Erythroblast (primary cell): ENCODE measurements at regions not wholly inside any gene's neighbourhood (a gene's known extent, or its start where the extent isn't known, plus 50 kb on each side); places are given as distances from the start of the nearest gene placed in this dataset.

Source experiments
- DNase-seq, 2 experiments: peaks; one replicate each; lab custom pipeline; 2025; lab: John Stamatoyannopoulos, UW
- GATA1 ChIP-seq: IDR thresholded peaks from 2 replicates; pipeline ENCODE4 v1.6.1; 2011; ENCODE audit warnings: low read depth, mild to moderate bottlenecking, control low read depth, low read length, moderate library complexity
- POLR2A ChIP-seq: IDR thresholded peaks from 2 replicates; pipeline ENCODE4 v1.6.1; 2011; ENCODE audit warnings: mild to moderate bottlenecking, low read length

- no peak for DNase-seq
- TF ChIP-seq GATA1 (no peak), POLR2A (no peak)
Observed at GRCh38 chr3:177680472-177680821, 483.2 kb upstream of the TBL1XR1 start.

DNA sequence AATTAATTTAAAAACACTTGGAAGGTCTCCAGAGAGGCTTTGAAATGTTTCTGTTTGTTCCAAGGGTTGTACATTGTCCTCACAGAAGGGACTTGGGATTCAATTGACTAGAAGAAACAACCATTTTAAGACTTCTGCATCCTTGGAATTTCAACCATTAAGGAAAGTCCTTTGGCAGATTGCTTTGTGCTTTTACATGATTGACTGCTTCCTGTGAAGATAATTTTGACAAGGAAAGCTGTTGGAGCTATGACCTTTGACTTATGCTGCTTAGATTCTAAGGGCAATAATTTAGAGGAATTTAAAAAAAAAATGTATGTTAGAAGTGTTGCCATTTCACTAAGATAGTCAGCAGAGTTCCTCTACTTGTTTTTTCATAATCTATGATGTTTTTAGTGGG, 483.9 kb upstream of the TBL1XR1 start:
- DNase-seq: no peak

GRCh38 chr3:177681852-177682251, 484.6 kb upstream of the TBL1XR1 start:
- no peak for DNase-seq
- TF ChIP-seq POLR2A: no peak
- no peak for TF ChIP-seq GATA1

More for the DNA sequence above, 483.9 kb upstream of the TBL1XR1 start:
- TF ChIP-seq GATA1: no peak

GRCh38 chr3:177683586-177683985, 486.3 kb upstream of the TBL1XR1 start:
- no peak for TF ChIP-seq POLR2A
- no peak for TF ChIP-seq GATA1
- DNase-seq: no peak

DNA sequence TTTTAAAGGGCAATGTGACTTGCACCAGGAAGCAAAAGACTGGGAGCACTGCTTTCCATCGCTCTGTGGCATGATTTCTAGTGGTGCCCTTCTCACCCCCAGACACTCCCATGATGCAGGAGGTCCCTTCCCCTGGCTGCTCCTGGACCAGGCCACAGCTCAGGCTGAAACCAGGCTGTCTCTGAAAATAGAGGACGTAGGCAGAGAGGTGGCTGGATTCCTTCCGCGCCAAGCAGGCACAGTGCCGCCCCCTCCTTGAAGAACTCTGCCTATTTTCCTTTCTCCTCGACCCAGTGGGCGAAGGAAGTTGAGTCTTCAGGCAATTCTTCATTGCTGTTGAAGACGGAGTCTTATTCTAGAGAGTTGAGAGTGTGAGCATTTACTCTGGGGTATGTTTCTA, 489.4 kb upstream of the TBL1XR1 start:
- no peak for DNase-seq
- TF ChIP-seq POLR2A (no peak), GATA1 (no peak)

DNA sequence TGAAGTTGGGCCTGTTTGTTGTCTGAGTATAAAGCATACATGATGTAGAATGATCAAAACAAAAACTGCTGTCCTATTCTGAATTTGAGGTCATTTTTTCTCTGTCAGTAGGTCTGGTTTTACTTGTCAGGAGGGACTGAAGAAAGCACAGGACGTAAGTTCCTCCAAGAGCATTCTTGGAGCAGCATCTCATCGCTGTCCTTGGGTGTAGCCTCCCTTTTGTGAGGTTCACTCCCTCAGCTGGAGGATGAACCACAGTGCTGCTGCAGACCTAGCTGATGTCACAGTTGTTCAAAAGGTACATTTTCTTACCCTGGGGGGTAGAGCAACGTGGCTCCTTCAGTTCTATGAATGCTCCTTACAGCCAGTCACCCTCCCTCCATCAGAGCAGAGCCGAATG, 490.0 kb upstream of the TBL1XR1 start:
- no peak for DNase-seq
- TF ChIP-seq POLR2A (no peak), GATA1 (no peak)

DNA sequence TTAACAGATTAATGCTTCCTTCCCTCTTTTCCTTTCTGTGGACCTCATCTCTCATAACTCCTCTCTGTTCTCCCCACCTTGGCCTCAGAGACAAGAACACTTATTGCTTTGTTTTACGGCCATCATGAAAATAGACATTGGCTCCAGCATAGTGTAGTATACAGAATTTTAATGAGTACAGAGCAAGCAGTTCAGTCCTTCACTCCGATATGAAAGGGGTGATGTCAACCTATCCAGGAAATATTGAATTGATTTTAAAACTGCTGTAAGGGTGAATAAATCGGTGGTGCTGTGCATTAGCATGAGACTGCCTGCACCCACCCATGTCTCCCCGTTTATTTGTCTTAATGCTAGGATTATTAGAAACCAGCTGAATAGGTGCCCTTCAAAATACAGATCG, 490.9 kb upstream of the TBL1XR1 start:
- TF ChIP-seq POLR2A (no peak), GATA1 (no peak)
- DNase-seq: no peak

DNA sequence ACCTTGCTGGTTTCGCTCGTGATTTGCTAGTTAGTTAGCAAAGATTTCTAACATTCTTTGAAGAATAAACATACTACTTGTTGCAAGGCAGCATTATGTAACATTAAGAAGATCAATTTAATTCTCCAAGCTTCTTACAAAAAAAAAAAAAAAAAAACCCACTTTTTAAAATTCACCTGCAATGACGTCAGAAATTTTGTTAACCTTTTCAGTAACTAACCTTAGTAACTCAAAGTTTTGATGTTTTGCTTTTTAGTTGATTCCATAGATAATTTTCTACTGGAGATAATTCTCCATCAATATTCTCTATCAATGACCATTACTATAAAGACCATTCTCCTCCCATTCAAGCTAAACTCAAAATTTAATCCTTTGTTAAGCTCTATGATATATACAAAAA, 491.8 kb upstream of the TBL1XR1 start:
- no peak for DNase-seq
- TF ChIP-seq POLR2A: no peak
- no peak for TF ChIP-seq GATA1

- TF ChIP-seq POLR2A (no peak), GATA1 (no peak)
- no peak for DNase-seq
Observed at GRCh38 chr3:177689869-177690268, 492.6 kb upstream of the TBL1XR1 start.

GRCh38 chr3:177690306-177690705, 493.0 kb upstream of the TBL1XR1 start:
- no peak for DNase-seq
- no peak for TF ChIP-seq GATA1
- no peak for TF ChIP-seq POLR2A

- no peak for DNase-seq
Observed at GRCh38 chr3:177692304-177692975, 495.2 kb upstream of the TBL1XR1 start.

DNA sequence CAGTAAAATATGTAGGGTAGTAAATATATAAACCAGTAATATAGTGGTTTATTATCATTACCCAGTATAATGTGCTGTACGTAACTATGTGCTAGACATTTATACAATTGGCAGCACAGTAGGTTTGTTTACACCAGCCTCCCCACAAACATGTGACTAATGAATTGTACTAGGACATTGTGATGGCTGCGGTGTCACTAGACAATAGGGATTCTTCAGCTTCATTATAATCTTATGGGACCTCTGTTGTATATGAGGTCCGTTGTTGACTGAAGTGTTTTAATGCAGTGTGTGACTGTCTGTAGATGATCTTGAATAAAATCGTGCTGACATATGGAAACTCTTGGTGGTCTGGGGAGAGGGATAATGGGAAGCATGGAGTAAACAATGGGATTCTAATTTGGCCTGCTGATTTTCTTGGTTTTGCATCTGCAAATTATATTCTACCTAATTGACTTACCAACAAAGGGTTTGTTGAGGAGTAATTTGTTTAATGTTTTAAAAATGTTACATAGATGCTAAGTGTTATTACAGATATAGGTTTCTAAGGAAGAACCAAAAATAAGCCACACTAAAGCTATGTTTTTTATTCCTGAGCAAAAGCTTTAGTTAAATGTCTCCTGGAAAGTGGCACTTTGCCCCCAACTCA, 496.5 kb upstream of the TBL1XR1 start:
- no peak for DNase-seq
- TF ChIP-seq POLR2A: no peak
- TF ChIP-seq GATA1: no peak

More at GRCh38 chr3:177692304-177692975, 495.2 kb upstream of the TBL1XR1 start:
- no peak for TF ChIP-seq POLR2A
- TF ChIP-seq GATA1: no peak

DNA sequence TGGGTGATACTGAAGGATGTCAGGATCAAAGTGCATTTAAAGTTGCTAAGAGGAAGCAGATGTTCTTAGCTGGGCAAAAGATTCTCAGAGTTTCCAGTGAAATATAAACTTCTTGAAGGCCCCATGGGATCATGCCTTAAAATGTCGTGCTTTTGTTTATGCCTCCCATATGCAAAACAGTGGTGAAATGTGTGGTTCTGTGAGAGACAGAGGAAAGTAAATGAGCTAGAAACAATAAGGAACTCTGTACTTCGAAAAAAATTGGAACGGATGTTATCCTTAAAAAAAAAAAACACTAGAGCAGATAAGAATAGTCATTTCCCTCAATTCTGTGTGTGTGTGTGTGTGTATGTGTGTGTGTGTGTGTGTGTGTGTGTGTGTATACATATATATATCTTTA, 497.0 kb upstream of the TBL1XR1 start:
- TF ChIP-seq POLR2A (no peak), GATA1 (no peak)
- no peak for DNase-seq

GRCh38 chr3:177694951-177695350, 497.7 kb upstream of the TBL1XR1 start:
- no peak for TF ChIP-seq POLR2A
- no peak for TF ChIP-seq GATA1
- DNase-seq: no peak

DNA sequence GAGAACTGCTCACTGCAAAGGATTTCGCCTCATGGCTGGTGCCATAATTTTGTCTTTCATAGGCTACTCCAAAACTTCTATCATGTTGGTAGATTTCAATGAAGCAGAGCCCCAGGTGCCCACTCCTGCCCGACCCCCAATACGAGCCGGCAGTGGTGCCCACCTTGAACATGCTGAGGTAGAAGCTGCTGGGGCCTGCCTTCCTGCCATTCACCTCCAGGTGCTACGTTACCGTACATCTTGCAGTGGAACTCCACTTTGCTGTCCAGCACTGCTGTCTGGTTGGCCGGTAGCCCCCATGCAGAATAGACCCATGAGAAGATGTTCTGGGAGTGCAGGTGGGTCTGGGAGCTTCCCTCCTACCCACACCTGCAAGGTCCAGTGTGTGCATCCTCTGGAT, 502.8 kb upstream of the TBL1XR1 start:
- TF ChIP-seq GATA1 (no peak), POLR2A (no peak)
- DNase-seq: no peak

DNA sequence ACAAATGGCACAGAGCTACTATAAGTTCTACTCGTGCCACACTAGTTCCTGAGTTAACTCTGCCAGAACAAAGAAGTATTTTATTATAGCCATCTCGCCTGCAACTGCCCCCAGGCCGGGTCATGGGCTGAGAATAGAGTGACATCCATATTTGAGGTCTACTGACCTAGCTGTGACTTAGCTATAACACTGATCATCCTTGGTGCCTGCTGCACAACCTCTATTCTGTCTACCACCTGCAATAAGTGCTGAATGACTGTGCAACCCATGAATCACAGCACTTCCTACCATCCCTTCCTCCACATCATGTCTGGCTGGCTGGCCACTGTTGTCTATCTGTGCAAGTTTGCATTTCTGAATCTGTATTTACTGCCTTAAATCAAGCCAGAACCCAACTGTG, 506.5 kb upstream of the TBL1XR1 start:
- TF ChIP-seq POLR2A: no peak
- no peak for DNase-seq
